HG02588 (cell line): ENCODE measurements at regions not wholly inside any gene's neighbourhood (a gene's known extent, or its start where the extent isn't known, plus 50 kb on each side); places are given as distances from the start of the nearest gene placed in this dataset.

Experiments
- ATAC-seq: cut with Tn5 transposase; IDR thresholded peaks from one replicate; pipeline ENCODE4 v1.9.1; 2021; ENCODE audit warnings: mild to moderate bottlenecking, moderate library complexity; ENCODE audit not compliant: unreplicated experiment

- no peak for ATAC-seq
These were observed 368.7 kb upstream of the PROK2 start for GRCh38 chr3:72153477-72154314.

GRCh38 chr3:72152551-72153476 lies 367.9 kb upstream of the PROK2 start:
- ATAC-seq, result no peak

GRCh38 chr3:72151465-72152238 lies 366.7 kb upstream of the PROK2 start:
- no peak for ATAC-seq

DNA sequence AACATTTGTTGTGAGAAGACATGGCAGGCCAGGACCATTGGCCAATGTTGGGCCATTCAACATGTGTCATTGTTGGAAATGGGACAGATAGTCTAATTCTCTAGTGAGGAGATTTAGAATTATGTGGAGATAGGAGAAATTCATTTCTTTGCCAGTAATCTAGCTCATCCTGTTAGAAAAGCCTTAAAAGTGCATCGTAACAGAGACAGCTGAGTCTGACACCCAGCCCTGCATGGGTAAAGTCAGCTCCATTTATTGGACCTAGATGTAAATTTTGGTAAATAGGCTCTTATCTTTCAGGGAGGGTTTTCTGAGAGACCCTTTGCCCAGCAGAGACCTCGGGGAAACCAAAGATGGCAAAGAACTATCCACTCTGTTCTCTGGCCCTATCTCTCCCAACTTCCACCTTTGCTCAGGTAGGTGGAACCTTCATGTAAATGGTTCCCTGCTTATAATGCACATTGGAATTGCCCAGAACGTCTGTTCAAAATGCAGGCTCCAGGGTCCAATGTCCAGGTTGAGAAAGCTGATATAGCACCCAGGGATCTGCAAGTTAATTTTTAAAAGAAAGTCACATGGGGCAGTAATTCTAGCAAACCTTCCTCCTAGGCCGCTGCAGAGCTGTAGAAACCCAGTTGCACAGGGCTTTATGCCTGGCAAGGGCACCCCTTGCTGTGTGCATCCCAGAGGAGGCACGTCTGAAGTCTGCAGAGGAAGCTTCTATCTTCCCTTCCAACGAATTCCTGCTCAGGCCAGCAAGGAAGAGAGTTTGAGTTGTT lies 365.9 kb upstream of the PROK2 start:
- ATAC-seq, result no peak

- no peak for ATAC-seq
These were observed 364.8 kb upstream of the PROK2 start for GRCh38 chr3:72149645-72150300.

DNA sequence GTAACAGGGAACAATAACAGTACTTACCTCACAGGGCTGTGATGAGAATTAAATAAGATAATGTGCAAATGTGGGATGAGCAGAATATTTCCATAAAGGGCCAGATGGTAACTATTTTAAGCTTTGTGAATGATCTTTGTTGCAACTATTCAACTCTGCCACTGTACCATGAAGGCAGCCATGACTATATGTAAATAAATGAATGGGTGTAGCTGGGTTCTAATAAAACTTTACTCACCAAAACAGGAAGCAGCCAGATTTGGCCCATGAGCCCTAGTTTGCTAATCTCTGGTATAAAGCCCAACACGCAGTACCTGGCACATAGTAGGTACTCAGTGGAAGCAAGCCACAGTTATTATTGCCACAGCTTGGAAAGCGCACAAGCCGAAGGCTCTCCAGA lies 362.7 kb upstream of the PROK2 start:
- no peak for ATAC-seq

- ATAC-seq, result no peak
These were observed 360.8 kb upstream of the PROK2 start for GRCh38 chr3:72145506-72146380.

GRCh38 chr3:72144773-72145505 lies 360.0 kb upstream of the PROK2 start:
- ATAC-seq, result no peak

DNA sequence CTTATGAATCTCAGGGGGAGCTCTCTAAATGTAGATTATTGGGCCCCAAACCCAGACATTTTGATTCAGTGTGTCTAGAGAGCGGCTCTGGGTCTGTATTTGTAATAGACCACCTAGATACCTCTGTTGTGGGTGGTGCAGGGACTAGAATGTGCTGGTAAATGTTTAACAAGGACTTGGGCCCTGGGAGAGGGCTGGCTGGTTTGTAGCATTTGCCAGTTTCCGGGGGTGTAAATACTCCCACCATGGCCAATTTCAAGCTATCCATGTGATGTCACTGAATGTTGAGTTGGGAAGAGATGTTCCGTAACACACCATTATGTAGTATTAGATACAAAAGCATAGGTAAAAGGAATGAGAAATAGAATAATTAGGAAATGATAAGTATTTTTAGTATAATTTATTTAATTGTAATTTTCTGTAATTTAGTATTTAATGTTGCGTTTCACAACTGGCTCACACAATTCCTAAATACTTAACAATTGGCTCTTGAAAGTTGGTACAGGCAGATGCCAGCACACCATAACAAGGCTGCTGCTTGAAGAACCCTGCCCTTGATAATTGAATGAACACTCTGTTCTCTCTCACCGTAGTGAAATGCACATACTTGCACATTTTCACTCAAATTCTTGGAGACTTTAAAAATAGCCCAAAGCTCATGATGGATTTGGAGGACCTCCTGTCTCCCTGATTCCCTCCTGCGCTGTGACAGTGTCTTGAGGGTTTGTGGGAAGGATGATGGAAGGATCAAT lies 359.2 kb upstream of the PROK2 start:
- ATAC-seq, result no peak

- no peak for ATAC-seq
These were observed 358.4 kb upstream of the PROK2 start for GRCh38 chr3:72143322-72143721.

DNA sequence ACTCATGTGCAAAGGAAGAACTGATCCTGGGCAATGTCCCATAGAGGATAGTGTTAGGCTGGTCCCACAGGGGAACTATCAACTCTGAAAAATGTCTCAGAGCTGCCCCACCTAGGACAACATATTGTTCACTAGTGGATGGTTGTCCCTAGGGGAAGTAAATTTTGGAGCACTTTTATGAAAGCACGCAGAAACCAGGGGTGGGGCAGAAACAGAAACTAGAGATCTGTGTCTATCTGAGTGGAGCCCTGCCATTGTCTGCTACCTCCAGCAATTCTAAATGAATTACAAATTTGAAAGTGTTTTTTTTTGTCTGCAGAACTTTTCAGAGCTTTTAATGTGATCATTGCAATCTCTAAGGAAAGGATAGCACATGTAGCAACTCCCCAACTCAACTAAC lies 357.1 kb upstream of the PROK2 start:
- no peak for ATAC-seq

- no peak for ATAC-seq
These were observed 356.3 kb upstream of the PROK2 start for GRCh38 chr3:72141264-72141663.

GRCh38 chr3:72139316-72139715 lies 354.4 kb upstream of the PROK2 start:
- ATAC-seq, result no peak

DNA sequence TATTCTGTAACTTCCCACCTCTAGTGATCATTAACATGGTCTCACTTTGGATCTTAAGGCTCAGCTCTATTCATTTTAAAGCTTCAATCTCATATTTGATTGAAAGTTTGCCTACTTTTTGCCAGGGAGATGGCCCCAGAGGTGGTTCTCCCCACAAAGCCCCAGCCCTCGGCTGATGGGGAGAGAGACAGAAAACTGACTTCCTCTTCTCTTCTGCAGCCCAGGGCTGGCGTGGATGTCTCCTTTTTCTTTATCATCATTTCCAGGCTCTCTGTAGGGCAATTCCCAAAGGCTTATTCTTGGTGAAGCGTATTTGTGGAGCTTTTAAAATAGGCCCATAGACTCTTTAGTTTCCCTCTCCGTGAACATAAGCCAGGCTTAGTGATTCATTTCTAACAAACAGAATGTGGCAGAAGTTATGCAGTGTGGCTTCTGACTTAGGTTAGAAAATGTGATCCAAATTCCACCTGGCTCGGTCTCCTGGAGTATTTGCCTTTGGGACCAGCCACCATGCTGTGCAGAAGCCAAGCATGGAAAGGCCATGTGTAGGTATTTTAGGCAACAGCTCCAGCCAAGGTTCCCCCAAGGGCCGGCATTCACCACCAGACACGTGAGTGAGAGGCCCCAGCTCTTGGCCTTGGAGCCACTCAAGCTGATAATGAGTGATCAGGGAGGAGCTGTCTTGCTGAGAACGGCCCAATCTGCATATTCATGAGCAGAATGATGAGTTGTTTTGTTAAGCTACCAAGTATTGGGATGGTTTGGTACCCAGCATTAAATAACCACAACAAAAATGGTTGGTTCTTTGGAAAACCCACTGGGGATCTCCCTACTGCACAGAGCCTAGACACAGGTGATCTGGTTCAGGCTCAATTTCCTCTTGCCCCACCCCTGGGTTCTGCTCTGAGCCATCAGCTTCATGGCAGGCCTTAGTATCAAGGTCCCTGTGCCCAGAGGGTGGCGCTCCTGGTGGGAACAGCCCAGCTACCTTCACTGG lies 353.2 kb upstream of the PROK2 start:
- no peak for ATAC-seq

DNA sequence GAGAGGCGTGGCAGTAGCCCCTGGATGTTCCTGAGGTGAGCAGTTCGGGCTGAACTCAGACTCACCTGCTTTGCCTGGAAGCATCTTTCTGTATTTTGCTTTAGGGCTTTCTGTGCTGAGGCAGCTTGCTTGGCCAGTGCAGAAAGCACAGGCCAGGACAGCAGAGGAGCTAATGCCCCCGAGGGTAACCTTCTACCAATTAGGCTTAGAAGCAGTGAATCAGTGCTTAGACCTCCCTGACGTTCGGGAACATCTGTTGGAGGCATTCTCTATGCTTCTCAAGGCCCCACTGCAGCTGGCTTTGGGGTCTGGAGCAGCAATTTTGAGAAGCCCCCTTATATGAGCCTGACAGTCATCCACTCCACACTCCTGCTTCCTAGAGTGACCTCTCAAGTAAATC lies 350.7 kb upstream of the PROK2 start:
- ATAC-seq, result no peak

- ATAC-seq, result no peak
These were observed 350.1 kb upstream of the PROK2 start for GRCh38 chr3:72134989-72135451.
